HG02973 (cell line): ENCODE measurements at regions not wholly inside any gene's neighbourhood (a gene's known extent, or its start where the extent isn't known, plus 50 kb on each side); places are given as distances from the start of the nearest gene placed in this dataset.
"Not testable (repeated sequence)": the region's sequence is repeated elsewhere in the genome, so short reads cannot be mapped to it uniquely, and the experiment has no call there.

ENCODE experiments used
- ATAC-seq: cut with Tn5 transposase; IDR thresholded peaks from one replicate; pipeline ENCODE4 v1.9.1; 2021; ENCODE audit warnings: moderate library complexity; ENCODE audit not compliant: unreplicated experiment

DNA sequence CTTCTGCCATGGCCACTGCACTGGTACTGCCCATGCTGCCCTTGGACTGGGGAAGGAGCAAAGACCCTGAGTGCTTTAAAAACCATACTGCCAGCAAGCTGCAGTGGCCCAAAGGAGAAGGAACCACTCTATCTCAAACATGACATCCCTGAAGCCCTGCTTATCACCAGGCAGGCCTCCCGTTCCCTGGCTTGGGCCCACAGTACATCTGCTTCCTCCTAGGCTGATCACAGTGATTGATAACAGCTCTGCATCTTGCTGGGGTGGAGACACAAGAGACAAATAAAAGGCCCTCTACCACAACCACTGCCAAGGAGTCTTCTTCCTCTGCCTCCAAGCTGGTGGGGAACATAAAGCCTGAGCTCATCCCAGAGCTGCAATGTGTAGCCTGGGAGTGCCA lies 567.5 kb downstream of the TRHDE start:
- no peak for ATAC-seq

DNA sequence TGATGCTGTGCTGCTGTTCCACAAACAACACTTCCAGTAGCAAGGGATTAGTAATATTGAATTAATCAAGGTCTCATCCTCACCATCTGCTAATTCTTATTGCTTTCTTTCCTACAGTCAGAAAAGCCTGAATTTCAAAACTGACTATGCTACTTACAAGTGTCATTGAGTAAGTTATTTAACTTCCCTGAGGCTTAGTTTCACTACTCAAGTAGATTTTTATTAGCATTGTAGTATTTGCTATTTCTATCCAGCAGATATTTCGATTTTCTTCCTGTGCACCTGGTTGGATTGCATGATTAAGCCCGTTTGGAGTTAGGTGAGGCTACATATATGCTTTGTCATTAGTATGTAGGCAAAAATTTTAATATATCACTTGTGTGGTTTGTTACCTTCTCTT lies 591.5 kb downstream of the TRHDE start:
- no peak for ATAC-seq

GRCh38 chr12:72865921-72866320 lies 593.8 kb downstream of the TRHDE start:
- ATAC-seq, result no peak

DNA sequence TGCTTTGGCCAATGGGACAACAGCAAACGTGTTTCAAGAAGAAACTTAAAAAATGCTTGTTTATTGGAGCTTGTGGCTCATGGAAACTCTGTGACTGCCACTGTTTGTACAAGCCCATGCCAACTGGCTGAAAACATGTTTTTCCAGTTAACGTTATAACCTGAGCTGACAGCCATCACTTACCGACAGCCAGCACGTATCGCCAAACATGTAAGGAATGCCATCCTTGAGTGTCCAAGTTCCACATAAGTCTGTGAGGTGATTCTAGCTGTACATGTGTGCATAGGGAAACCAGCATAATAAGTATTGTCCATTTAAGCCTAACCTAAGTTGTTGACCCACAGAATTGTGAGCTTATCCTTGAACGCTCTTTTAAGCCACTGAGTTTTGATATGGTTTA lies 596.9 kb downstream of the TRHDE start:
- ATAC-seq, result no peak

DNA sequence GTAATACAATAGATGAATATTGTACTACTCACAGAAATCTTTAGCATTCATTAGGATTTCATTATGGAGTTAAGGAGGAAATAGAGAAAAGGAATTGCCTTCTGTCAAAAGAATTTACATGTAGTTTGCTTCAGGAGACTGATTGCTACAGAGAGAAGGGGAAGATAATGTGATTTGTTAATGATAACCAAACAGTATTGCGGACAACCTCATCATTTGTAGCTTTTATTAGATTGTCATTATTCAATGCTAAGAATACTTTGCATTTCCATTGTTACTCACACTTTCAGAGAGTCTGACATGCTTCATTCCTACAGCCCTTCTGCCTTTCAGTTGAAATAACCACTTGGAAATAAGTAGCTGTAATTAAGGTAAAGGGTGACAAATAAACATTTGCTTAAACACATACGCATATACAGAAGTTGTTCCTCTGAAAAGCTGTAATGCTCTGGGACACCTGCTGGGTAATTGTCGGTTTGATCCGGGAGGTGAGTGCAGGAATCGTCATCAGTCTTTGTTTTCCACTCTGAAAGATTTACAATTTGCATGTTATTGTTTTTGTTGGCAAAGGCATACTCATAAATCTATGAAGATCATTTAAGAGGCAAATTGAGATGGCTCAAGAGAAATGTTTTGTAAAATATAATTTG lies 600.2 kb downstream of the TRHDE start:
- no peak for ATAC-seq

GRCh38 chr12:72872996-72873395 lies 600.8 kb downstream of the TRHDE start:
- ATAC-seq, result no peak

GRCh38 chr12:72876092-72876491 lies 603.9 kb downstream of the TRHDE start:
- no peak for ATAC-seq

GRCh38 chr12:72888693-72889092 lies 616.5 kb downstream of the TRHDE start:
- no peak for ATAC-seq

DNA sequence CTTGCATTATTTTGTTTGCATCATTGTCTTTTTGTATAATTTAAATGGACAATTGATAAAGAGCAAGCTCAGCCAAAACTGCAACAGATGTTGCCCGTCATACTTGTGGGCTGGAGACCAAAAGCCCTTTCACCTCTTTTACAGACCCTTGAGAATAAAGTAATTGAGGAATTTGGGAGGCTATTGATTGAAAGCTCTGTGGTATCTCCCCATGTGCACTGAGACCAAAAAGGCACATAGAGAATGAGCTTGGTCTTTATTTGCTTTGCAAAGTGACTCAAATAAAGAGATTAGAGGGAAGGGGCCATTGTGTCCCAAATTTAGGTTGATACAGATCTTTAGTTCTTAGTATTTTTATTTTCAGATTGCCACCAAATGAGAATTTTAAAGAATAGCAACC lies 617.6 kb downstream of the TRHDE start:
- no peak for ATAC-seq

GRCh38 chr12:72901685-72902084 lies 629.5 kb downstream of the TRHDE start:
- no peak for ATAC-seq

GRCh38 chr12:72925716-72926115 lies 653.5 kb downstream of the TRHDE start:
- no peak for ATAC-seq

- ATAC-seq, result not testable (repeated sequence)
These were observed 659.7 kb downstream of the TRHDE start for GRCh38 chr12:72931838-72932237.

- ATAC-seq, result no peak
These were observed 665.3 kb downstream of the TRHDE start for GRCh38 chr12:72937486-72937885.

- no peak for ATAC-seq
These were observed 685.3 kb downstream of the TRHDE start for GRCh38 chr12:72957454-72957853.

GRCh38 chr12:72966684-72967083 lies 694.5 kb downstream of the TRHDE start:
- no peak for ATAC-seq

DNA sequence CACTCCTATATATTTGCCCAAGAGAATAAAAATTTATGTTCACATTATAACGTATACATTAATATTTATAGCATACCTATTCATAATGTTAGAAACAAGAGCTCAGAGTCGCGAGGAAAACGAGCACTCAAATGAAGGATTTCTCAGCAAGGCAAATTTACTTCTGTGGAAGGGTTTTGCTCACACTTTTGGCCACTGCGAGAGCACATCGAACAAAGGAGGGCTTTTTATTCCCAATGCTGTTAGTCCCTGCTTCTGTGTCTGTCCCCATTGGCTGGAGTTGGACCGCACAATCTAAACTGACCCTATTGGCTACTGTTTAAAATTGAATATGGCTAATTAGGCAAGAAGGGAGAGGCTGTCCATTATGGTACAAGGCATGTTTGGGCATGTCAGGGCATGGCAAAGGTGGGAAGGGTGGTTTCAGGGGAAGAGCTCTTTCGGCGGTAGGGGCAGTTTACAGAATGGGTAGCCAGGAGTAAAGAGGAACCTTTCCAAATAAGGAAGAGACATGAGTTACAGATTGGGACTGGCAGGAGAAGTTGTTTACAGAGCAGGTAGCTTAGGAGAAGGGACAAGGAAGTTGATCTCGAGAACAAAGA lies 702.9 kb downstream of the TRHDE start:
- no peak for ATAC-seq

DNA sequence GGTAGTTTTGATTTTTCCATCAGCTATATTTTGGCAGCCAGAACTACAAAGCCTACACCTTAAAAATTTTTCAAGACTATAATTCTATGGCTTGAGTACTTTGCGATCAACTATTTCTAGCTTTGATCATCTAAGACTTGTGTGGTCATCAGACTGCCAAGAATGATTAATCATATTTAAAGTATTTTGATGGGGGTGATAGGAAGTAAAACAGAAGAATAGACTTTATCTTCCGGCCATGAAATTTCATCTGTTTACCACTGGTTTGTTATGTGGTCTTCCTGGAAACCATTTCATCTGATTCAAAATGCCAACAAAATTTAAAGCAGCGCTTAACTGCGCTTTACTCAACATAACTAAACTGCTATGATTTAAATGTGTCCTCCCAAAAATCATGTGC lies 706.8 kb downstream of the TRHDE start:
- ATAC-seq, result no peak

DNA sequence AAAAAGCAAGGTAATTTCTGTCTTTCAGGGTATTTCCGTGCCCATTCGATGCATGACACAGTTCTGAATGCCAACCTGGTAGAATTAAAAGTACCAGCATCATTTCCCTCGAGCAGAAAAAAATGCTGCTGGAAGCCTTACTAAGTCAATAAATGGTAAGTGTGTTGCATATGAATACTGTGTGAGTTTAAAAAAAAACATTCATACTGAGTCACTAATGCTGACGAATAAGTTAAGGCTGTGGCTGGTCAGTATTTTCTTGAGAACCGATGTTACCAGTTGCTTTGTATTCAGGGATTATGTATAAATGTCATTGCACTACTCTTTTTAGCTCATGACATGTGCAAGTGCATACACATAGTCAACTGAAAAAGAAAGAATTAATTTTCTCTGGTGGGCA lies 710.2 kb downstream of the TRHDE start:
- ATAC-seq, result no peak

DNA sequence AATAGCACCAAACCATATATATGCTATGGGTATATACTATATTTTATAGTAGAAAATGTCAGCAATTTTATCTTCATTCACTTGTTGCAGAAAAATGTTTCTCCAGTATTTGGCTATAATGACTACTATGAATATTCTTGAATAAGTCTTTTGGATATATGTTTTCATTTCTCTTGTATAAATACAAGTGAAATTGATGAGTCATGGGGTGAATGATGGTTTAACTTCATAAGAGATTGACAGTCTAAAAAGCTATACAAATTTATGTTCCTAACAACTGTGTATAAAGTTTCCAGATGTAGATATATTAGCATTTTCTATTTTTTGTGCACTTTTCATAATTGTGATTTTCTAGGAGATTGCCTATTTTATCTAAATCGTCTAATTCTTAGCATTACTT lies 714.8 kb downstream of the TRHDE start:
- ATAC-seq, result no peak

GRCh38 chr12:72989458-72989947 lies 717.3 kb downstream of the TRHDE start:
- ATAC-seq, result no peak

DNA sequence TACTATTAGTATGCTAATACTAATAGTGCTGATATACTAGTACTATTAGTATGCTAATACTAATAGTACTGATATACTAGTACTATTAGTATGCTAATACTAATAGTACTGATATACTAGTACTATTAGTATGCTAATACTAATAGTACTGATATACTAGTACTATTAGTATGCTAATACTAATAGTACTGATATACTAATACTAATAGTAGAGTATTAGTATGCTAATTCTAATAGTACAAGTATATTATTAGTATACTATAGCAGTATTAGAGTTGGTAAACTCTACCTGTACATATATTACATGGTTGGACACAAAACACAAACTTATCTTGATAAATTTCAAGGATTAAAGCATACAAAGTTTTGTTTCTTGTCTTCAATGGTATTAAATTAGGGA lies 722.9 kb downstream of the TRHDE start:
- ATAC-seq, result not testable (repeated sequence)

DNA sequence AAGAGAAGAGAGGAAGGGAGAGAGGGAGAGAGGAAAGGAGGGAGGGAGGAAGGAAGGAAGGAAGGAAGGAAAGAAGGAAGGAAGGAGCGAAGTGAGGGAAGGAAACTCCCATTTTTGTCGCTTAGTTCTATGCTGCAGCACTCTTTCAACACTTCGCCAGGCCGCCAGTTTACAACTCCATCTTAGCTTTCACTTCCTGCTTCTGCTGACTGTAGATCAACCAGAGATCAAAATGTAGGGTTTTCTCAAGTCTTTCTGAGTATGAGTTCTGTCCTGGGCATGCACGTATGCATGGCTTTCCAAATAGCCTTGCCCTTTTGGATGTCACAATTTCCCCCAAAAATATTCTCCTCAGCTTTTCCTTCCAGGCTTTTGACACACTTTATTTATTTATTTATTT lies 723.4 kb downstream of the TRHDE start:
- ATAC-seq, result no peak

DNA sequence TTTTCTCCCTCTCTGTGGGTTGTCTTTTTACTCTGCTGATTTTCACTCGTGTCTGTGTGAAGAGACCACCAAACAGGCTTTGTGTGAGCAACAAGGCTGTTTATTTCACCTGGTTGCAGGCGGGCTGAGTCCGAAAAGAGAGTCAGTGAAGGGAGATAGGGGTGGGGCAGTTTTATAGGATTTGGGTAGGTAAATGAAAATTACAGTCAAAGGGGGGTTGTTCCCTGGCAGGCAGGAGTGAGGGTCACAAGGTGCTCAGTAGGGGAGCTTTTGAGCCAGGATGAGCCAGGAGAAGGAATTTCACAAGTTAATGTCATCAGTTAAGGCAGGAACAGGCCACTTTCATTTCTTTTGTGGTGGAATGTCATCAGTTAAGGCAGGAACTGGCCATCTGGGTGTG lies 729.6 kb downstream of the TRHDE start:
- ATAC-seq, result not testable (repeated sequence)
